ENCODE measurements at regions not wholly inside any gene's neighbourhood (a gene's known extent, or its start where the extent isn't known, plus 50 kb on each side); places are given as distances from the start of the nearest gene placed in this dataset.

- Histone ChIP-seq H3K4me1 (peaks cover 0 to 7% (median 0%) of the 10 kb centered on the region in 4 donors), H3K27me3 (no peaks in the 10 kb centered on the region), H3K36me3 (no peaks in the 10 kb centered on the region), H3K27ac (no peak overlapping the region), H3K4me3 (no peak overlapping the region), H3K9me3 (no peaks in the 10 kb centered on the region)
- WGBS, 2 donors (ENCODE audit: low coverage in 1 of 2): 67 to 70% methylated on average over 4 of the region's 4 CpGs
- in situ Hi-C loops (cut with MboI; ENCODE audit: low pct_ligation_motif_present in 1 of 4, low pct_unique_long_range_greater_than_20kb in 1 of 4, low sequenced_read_pairs in 3 of 4) (no loop called here), intact Hi-C loops (cut with DNase I; ENCODE audit: low total_unique reads) (no loop called here)
- TF ChIP-seq EP300 (IDR thresholded peaks at IDR 0.05; ENCODE audit: low read depth) (no peak), POLR2A (IDR thresholded peaks at IDR 0.05) (no peak), CTCF (IDR thresholded peaks at IDR 0.05) (no peak), POLR2AphosphoS5 (IDR thresholded peaks at IDR 0.05) (no peak)
- no peak for DNase-seq
Observed at GRCh38 chr10:113360870-113361269, 192.0 kb upstream of the HABP2 start.

- TF ChIP-seq CTCF (IDR thresholded peaks at IDR 0.05): no peak
- TF ChIP-seq EP300 (IDR thresholded peaks at IDR 0.05; ENCODE audit: low read depth): no peak
- no peak for TF ChIP-seq POLR2A (IDR thresholded peaks at IDR 0.05)
- no peak for TF ChIP-seq POLR2AphosphoS5 (IDR thresholded peaks at IDR 0.05)
- Histone ChIP-seq H3K4me1 (peaks cover 0 to 7% (median 0%) of the 10 kb centered on the region in 4 donors), H3K36me3 (no peaks in the 10 kb centered on the region), H3K9me3 (no peaks in the 10 kb centered on the region), H3K27me3 (no peaks in the 10 kb centered on the region), H3K4me3 (no peak overlapping the region), H3K27ac (peak overlapping the region in 1 of 4 donors; percentile 22)
- intact Hi-C loops (cut with DNase I; ENCODE audit: low total_unique reads): no loop called here
- no peak for DNase-seq
- in situ Hi-C loops (cut with MboI; ENCODE audit: low pct_ligation_motif_present in 1 of 4, low pct_unique_long_range_greater_than_20kb in 1 of 4, low sequenced_read_pairs in 3 of 4): no loop called here
Observed at GRCh38 chr10:113362645-113363091, 190.2 kb upstream of the HABP2 start.

- intact Hi-C loops (cut with DNase I; ENCODE audit: low total_unique reads) (no loop called here), in situ Hi-C loops (cut with MboI; ENCODE audit: low pct_ligation_motif_present in 1 of 4, low pct_unique_long_range_greater_than_20kb in 1 of 4, low sequenced_read_pairs in 3 of 4) (no loop called here)
- DNase-seq: no peak
- Histone ChIP-seq H3K27me3 (no peaks in the 10 kb centered on the region), H3K36me3 (no peaks in the 10 kb centered on the region), H3K4me3 (no peak overlapping the region), H3K27ac (no peak overlapping the region), H3K9me3 (no peaks in the 10 kb centered on the region), H3K4me1 (peaks cover 0 to 7% (median 0%) of the 10 kb centered on the region in 4 donors)
- 86 to 92% methylated on average over 3 of the region's 3 CpGs for WGBS, 2 donors (ENCODE audit: low coverage in 1 of 2)
- no peak for TF ChIP-seq POLR2AphosphoS5 (IDR thresholded peaks at IDR 0.05)
Observed at GRCh38 chr10:113364227-113364626, 188.6 kb upstream of the HABP2 start.

GRCh38 chr10:113368666-113369364, 184.0 kb upstream of the HABP2 start:
- no peak for DNase-seq
- intact Hi-C loops (cut with DNase I; ENCODE audit: low total_unique reads): no loop called here
- in situ Hi-C loops (cut with MboI; ENCODE audit: low pct_ligation_motif_present in 1 of 4, low pct_unique_long_range_greater_than_20kb in 1 of 4, low sequenced_read_pairs in 3 of 4): no loop called here
- no peak for TF ChIP-seq POLR2AphosphoS5 (IDR thresholded peaks at IDR 0.05)
- no peak for TF ChIP-seq EP300 (IDR thresholded peaks at IDR 0.05; ENCODE audit: low read depth)
- no peak for TF ChIP-seq POLR2A (IDR thresholded peaks at IDR 0.05)
- Histone ChIP-seq H3K27ac (no peak overlapping the region), H3K36me3 (no peaks in the 10 kb centered on the region), H3K4me3 (no peak overlapping the region), H3K9me3 (no peaks in the 10 kb centered on the region), H3K4me1 (no peaks in the 10 kb centered on the region), H3K27me3 (no peaks in the 10 kb centered on the region)
- WGBS, 2 donors (ENCODE audit: low coverage in 1 of 2): 69 to 77% methylated on average over 3 to 6 of the region's 6 CpGs

- no peaks in the 10 kb centered on the region for H3K4me1 ChIP-seq
- H3K36me3 ChIP-seq: no peaks in the 10 kb centered on the region
- H3K4me3 ChIP-seq: no peak overlapping the region
- WGBS, 2 donors (ENCODE audit: low coverage in 1 of 2): 63 to 65% methylated on average over 5 of the region's 5 CpGs
- no peak for DNase-seq
- TF ChIP-seq POLR2AphosphoS5 (IDR thresholded peaks at IDR 0.05) (no peak), POLR2A (IDR thresholded peaks at IDR 0.05) (no peak), EP300 (IDR thresholded peaks at IDR 0.05; ENCODE audit: low read depth) (no peak), CTCF (IDR thresholded peaks at IDR 0.05) (no peak)
- no peaks in the 10 kb centered on the region for H3K27me3 ChIP-seq
- intact Hi-C loops (cut with DNase I; ENCODE audit: low total_unique reads): no loop called here
- in situ Hi-C loops (cut with MboI; ENCODE audit: low pct_ligation_motif_present in 1 of 4, low pct_unique_long_range_greater_than_20kb in 1 of 4, low sequenced_read_pairs in 3 of 4): no loop called here
- H3K9me3 ChIP-seq: no peaks in the 10 kb centered on the region
- H3K27ac ChIP-seq: no peak overlapping the region
Observed at GRCh38 chr10:113369365-113369694, 183.5 kb upstream of the HABP2 start.
